ENCODE measurements at regions not wholly inside any gene's neighbourhood (a gene's known extent, or its start where the extent isn't known, plus 50 kb on each side); places are given as distances from the start of the nearest gene placed in this dataset.

DNA sequence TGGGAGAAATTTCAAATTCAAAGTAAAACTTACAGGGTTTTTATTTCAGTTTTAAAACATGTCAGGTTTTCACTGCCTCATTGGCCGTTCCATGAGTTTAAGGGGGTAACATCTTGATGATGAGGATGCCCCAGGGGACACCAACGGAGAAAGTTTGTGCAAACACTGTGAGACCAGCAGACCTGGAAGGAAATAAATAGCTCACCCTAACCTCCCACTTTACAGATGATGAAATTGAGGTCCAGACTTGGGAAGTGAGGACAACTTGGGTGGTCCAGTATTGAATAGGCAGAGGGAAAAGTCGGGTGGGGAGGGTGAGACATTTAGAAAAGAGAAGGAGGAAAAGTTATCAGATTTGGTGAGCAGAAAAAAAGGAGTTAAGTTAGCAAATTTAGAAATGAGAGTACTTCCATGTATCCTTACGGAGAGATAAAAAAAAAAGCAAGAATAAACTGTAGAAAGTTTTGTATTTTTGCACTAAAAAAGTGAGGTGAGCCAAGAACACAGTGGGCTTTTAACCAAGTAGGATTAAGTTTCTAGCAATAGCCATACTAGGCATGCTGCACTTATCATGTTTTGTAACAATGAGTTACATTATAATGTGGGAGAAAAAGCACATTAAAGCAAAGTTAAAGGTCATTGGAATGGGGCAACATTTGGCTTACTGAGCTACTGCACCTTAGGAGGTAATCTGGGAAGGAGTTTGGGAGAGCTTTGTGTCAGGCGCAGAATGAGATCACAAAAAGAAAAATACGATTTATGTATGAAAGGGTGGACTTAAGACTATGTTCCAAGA, 125.1 kb downstream of the GAS1 start (continued):
- TF ChIP-seq CHD1 (IDR thresholded peaks at IDR 0.05; ENCODE audit: low read depth, low read length), result no peak

- no peaks in the 10 kb centered on the region for H3K9me1 ChIP-seq (ENCODE audit: insufficient read depth, low read length)
- H3K4me1 ChIP-seq (ENCODE audit: control insufficient read depth, insufficient read depth, low read length), result peaks cover 9% of the 10 kb centered on the region
- H3K14ac ChIP-seq (replicated peaks; ENCODE audit: low read depth, low read length), result no peak overlapping the region
- in situ Hi-C loops (cut with MboI; ENCODE audit: low sequenced_read_pairs) (no loop called here), intact Hi-C loops (cut with micrococcal nuclease) (no loop called here), dilution Hi-C loops (cut with HindIII; ENCODE audit: low sequenced_read_pairs, unreplicated experiment) (no loop called here)
- ChIA-PET POLR2A (ENCODE audit: unreplicated experiment) (no interaction called here), CTCF (no interaction called here)
- peak overlapping the region; percentile 66; the same call in 1 of the 2 replicates for H3K27ac ChIP-seq (ENCODE audit: insufficient read depth, low read length)
- no peak overlapping the region for H3K56ac ChIP-seq (ENCODE audit: extremely low read depth, insufficient read depth, low read length)
- no peak overlapping the region for H4K8ac ChIP-seq (ENCODE audit: low read depth in 2 of 2, low read length in 2 of 2)
- H2AK9ac ChIP-seq (replicated peaks; ENCODE audit: low read depth, low read length, poor library complexity), result no peak overlapping the region
- no peaks in the 10 kb centered on the region for H3K79me1 ChIP-seq (ENCODE audit: low read depth in 1 of 2, low read length in 2 of 2)
- peak overlapping the region; percentile 83; the same call in 1 of the 2 replicates for H3K4me2 ChIP-seq (ENCODE audit: low read depth, low read length)
- H3K4me3 ChIP-seq (ENCODE audit: insufficient read depth, low read depth, low read length), result no peak overlapping the region
- no TSS peak for BruUV-seq (replicated peaks)
- H2BK15ac ChIP-seq (ENCODE audit: low read depth, low read length), result no peak overlapping the region
- peak overlapping the region; percentile 92; the same call in 1 of the 2 replicates for H3K18ac ChIP-seq (ENCODE audit: low read depth, low read length)
- DNase-seq (peak; percentile 36), ATAC-seq (ENCODE audit: low read depth) (peak; percentile 79)
- no peak overlapping the region; the same call in 1 of the 2 replicates for H2AK5ac ChIP-seq (ENCODE audit: low read depth, low read length)
- no peak overlapping the region; the same call in 1 of the 2 replicates for H3K9ac ChIP-seq (ENCODE audit: low read depth, low read length)
- H3K9me3 ChIP-seq (ENCODE audit: control insufficient read depth, insufficient read depth, low read length), result peaks cover 19% of the 10 kb centered on the region
- H3K23ac ChIP-seq (ENCODE audit: low read depth, low read length), result no peak overlapping the region
- peak overlapping the region; percentile 4; the same call in 1 of the 2 replicates for H4K91ac ChIP-seq (ENCODE audit: insufficient read depth, low read depth, low read length)
- H3K27me3 ChIP-seq (ENCODE audit: control insufficient read depth, insufficient read depth, low read length), result peaks cover 5% of the 10 kb centered on the region
- H3K36me3 ChIP-seq (ENCODE audit: control insufficient read depth, insufficient read depth, low read length), result no peaks in the 10 kb centered on the region
- no peak overlapping the region for H2BK120ac ChIP-seq (ENCODE audit: low read depth, low read length)
- no peak overlapping the region for H2BK20ac ChIP-seq (ENCODE audit: low read depth, low read length)
- no peak overlapping the region for H3K4ac ChIP-seq (ENCODE audit: low read depth, low read length)
- H2BK5ac ChIP-seq (ENCODE audit: low read depth, low read length, poor library complexity, severe bottlenecking), result no peak overlapping the region
- no peaks in the 10 kb centered on the region for H4K20me1 ChIP-seq (ENCODE audit: insufficient read depth, low read length)
- no CpG with 5 or more reads among the region's 8 CpGs for WGBS, 2 experiments (ENCODE audit: extremely low coverage in 2 of 2, insufficient read length in 1 of 2)
- no peak overlapping the region; the same call in 1 of the 2 replicates for H4K5ac ChIP-seq (ENCODE audit: low read depth, low read length)
- no peak overlapping the region for H2AFZ ChIP-seq (replicated peaks; ENCODE audit: low read length, poor library complexity)
- TF ChIP-seq MXI1 (IDR thresholded peaks at IDR 0.05; ENCODE audit: borderline replicate concordance, low read depth, low read length), result no peak
- TF ChIP-seq, protein P1, sequence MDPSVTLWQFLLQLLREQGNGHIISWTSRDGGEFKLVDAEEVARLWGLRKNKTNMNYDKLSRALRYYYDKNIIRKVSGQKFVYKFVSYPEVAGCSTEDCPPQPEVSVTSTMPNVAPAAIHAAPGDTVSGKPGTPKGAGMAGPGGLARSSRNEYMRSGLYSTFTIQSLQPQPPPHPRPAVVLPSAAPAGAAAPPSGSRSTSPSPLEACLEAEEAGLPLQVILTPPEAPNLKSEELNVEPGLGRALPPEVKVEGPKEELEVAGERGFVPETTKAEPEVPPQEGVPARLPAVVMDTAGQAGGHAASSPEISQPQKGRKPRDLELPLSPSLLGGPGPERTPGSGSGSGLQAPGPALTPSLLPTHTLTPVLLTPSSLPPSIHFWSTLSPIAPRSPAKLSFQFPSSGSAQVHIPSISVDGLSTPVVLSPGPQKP (IDR thresholded peaks at IDR 0.05; ENCODE audit: borderline replicate concordance, low read depth, low read length), result no peak
- no peak for TF ChIP-seq SMC3 (IDR thresholded peaks at IDR 0.05; ENCODE audit: low read depth, low read length)
- no peak for TF ChIP-seq FOS (IDR thresholded peaks at IDR 0.05; ENCODE audit: low read depth, low read length)
- TF ChIP-seq CEBPB (IDR thresholded peaks at IDR 0.05; ENCODE audit: low read depth, low read length), result no peak
- no peak for TF ChIP-seq RAD21 (IDR thresholded peaks at IDR 0.05; ENCODE audit: low read length)
- TF ChIP-seq, protein P2, sequence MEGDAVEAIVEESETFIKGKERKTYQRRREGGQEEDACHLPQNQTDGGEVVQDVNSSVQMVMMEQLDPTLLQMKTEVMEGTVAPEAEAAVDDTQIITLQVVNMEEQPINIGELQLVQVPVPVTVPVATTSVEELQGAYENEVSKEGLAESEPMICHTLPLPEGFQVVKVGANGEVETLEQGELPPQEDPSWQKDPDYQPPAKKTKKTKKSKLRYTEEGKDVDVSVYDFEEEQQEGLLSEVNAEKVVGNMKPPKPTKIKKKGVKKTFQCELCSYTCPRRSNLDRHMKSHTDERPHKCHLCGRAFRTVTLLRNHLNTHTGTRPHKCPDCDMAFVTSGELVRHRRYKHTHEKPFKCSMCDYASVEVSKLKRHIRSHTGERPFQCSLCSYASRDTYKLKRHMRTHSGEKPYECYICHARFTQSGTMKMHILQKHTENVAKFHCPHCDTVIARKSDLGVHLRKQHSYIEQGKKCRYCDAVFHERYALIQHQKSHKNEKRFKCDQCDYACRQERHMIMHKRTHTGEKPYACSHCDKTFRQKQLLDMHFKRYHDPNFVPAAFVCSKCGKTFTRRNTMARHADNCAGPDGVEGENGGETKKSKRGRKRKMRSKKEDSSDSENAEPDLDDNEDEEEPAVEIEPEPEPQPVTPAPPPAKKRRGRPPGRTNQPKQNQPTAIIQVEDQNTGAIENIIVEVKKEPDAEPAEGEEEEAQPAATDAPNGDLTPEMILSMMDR (conservative IDR thresholded peaks at IDR 0.05; ENCODE audit: low read depth, low read length), result no peak
- no peak for TF ChIP-seq BHLHE40 (IDR thresholded peaks at IDR 0.05; ENCODE audit: low read depth, low read length)
- TF ChIP-seq CHD1 (IDR thresholded peaks at IDR 0.05; ENCODE audit: low read depth, low read length), result no peak
- TF ChIP-seq, protein P3, sequence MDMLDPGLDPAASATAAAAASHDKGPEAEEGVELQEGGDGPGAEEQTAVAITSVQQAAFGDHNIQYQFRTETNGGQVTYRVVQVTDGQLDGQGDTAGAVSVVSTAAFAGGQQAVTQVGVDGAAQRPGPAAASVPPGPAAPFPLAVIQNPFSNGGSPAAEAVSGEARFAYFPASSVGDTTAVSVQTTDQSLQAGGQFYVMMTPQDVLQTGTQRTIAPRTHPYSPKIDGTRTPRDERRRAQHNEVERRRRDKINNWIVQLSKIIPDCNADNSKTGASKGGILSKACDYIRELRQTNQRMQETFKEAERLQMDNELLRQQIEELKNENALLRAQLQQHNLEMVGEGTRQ (IDR thresholded peaks at IDR 0.05; ENCODE audit: low read depth, low read length), result no peak
Observed at GRCh38 chr9:86821006-86821845, 126.1 kb downstream of the GAS1 start.
